Right lobe of liver (tissue), 6 donors: ENCODE measurements at regions not wholly inside any gene's neighbourhood (a gene's known extent, or its start where the extent isn't known, plus 50 kb on each side); places are given as distances from the start of the nearest gene placed in this dataset.
A peak's percentile ranks its signal among the peaks of the same experiment; 100 is the strongest.

Experiments
- ATAC-seq, 4 donors: fragments of 200-7000 bp; cut with Tn5 transposase; one replicate each; pipeline ENCODE4 v1.9.1; 2020; ENCODE audit warnings: mild to moderate bottlenecking in 4 of 4, moderate library complexity in 4 of 4
- DNase-seq, 3 donors: peaks; one replicate each; pipeline ENCODE4 v3.0.0-alpha.2; 2020
- H3K27ac ChIP-seq, 3 donors: fragments of 200-600 bp; one replicate each; pipeline ENCODE4 v1.8.0; 2022
- H3K27me3 ChIP-seq, 2 donors: fragments of 200-600 bp; one replicate each; pipeline ENCODE4 v1.8.0; 2022
- H3K36me3 ChIP-seq, 4 donors: fragments of 200-600 bp; sonication (generic) in 1 of 4; one replicate each; pipeline versions ENCODE4 v1.5.1 to v1.8.0; 2017 to 2022; ENCODE audit warnings: control low read depth in 1 of 4
- H3K4me1 ChIP-seq, 4 donors: fragments of 200-600 bp; sonication (generic) in 1 of 4; one replicate each; pipeline versions ENCODE4 v1.5.1 to v1.8.0; 2017 to 2022; ENCODE audit warnings: control low read depth in 1 of 4
- H3K4me3 ChIP-seq, 3 donors: fragments of 200-600 bp; one replicate each; pipeline ENCODE4 v1.8.0; 2022
- H3K9me3 ChIP-seq, 4 donors: fragments of 200-600 bp; sonication (generic) in 1 of 4; one replicate each; pipeline versions ENCODE4 v1.5.1 to v1.8.0; 2017 to 2022; ENCODE audit warnings: control low read depth in 1 of 4
- POLR2A ChIP-seq: fragments of 450-650 bp; IDR thresholded peaks from one replicate; pipeline ENCODE4 v1.6.1; 2017; ENCODE audit warnings: antibody characterized with exemption, mild to moderate bottlenecking
- WGBS: methylation state at CpG from one replicate; pipeline ENCODE4 v1.1.6; 2018; ENCODE audit warnings: low coverage, low lambda C conversion rate; ENCODE audit not compliant: insufficient coverage; ENCODE audit errors: missing lambda C conversion rate; 5-methylcytosine and 5-hydroxymethylcytosine counted together
- intact Hi-C, 2 donors: fragments of 100-400 bp; cut with DNase I; formaldehyde crosslinking; loops; one replicate each; pipeline versions ENCODE4 v1.11.2 to v1.14.1; 2022
- TF ChIP-seq, protein P1 (sequence below), 4 donors: fragments of 200-600 bp in 3 of 4; fragments of 450-650 bp in 1 of 4; IDR thresholded peaks; one replicate each; pipeline versions ENCODE4 v1.5.1 to v1.8.0; 2016 to 2022; ENCODE audit warnings: antibody characterized with exemption in 4 of 4, mild to moderate bottlenecking in 2 of 4
- donor health status: DM: no; HTN: yes; CAD: no.
- donor health status: DM: no; HTN: no; CAD: no.
- donor health status: DM: no; HTN: no; CAD: no.
- donor health status: DM: no; HTN: yes; CAD: no.
- donor health status: DM: no; HTN: yes; CAD: no.

DNA sequence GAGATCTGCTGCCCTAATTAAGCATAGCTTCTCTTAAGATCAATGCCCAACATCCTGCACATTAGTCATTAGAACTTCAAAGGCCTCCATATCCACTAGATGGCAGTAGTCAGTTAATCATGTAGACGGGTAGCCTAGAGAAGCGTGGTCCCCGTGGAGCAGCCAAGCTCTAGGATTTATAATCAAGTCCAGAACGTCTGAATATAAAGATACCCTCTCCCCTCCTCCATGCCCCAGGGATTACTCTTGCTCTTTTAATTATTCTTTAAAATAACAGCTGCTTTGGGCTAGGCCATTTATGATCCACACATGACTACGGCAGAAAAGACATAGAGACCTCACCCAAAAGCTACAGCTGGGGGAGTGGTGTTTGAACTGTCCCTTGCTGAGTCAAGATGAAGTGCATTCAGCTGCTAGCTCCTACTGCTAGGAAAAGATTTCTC is 327.6 kb upstream of the PLET1 start:
- H3K36me3 ChIP-seq: no peaks in the 10 kb centered on the region
- no peaks in the 10 kb centered on the region for H3K27me3 ChIP-seq
- no peak overlapping the region for H3K4me3 ChIP-seq
- no peak overlapping the region for H3K27ac ChIP-seq
- no peaks in the 10 kb centered on the region for H3K9me3 ChIP-seq
- DNase-seq (peak in 2 of 3 donors; percentile 37 to 51), ATAC-seq (peak; percentile 91 to 98 (median 93))
- H3K4me1 ChIP-seq: no peaks in the 10 kb centered on the region
- intact Hi-C loops: no loop called here
- WGBS: 16% methylated on average over 5 of the region's 5 CpGs
- TF ChIP-seq POLR2A: no peak
- TF ChIP-seq, protein P1, sequence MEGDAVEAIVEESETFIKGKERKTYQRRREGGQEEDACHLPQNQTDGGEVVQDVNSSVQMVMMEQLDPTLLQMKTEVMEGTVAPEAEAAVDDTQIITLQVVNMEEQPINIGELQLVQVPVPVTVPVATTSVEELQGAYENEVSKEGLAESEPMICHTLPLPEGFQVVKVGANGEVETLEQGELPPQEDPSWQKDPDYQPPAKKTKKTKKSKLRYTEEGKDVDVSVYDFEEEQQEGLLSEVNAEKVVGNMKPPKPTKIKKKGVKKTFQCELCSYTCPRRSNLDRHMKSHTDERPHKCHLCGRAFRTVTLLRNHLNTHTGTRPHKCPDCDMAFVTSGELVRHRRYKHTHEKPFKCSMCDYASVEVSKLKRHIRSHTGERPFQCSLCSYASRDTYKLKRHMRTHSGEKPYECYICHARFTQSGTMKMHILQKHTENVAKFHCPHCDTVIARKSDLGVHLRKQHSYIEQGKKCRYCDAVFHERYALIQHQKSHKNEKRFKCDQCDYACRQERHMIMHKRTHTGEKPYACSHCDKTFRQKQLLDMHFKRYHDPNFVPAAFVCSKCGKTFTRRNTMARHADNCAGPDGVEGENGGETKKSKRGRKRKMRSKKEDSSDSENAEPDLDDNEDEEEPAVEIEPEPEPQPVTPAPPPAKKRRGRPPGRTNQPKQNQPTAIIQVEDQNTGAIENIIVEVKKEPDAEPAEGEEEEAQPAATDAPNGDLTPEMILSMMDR (IDR thresholded peaks at IDR 0.05): peak; percentile 71 to 80 (median 74)

DNA sequence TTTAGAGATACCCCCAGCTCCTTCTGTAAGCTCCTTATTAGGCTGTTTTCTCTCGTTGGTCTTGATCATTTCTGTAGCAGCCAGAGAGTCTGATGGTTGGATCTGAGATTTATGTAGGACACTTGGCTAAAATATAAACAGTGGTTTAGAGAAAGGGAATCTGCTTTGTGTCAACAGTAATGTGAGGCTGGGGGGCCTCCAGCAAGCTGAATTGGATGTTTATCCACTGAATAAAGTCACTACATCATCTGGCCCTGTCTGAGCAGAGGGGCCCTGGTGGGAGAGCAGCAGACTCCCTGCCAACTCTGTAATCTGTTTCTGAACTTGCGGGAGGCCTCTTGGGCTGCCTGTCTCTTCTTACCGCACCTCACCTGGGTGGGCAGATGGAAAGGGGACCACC is 328.5 kb upstream of the PLET1 start:
- no peaks in the 10 kb centered on the region for H3K9me3 ChIP-seq
- no peak for DNase-seq
- no peak for ATAC-seq
- intact Hi-C loops: no loop called here
- no peak overlapping the region for H3K27ac ChIP-seq
- H3K36me3 ChIP-seq: no peaks in the 10 kb centered on the region
- H3K4me3 ChIP-seq: no peak overlapping the region
- 64% methylated on average over 3 of the region's 3 CpGs for WGBS
- no peaks in the 10 kb centered on the region for H3K4me1 ChIP-seq
- H3K27me3 ChIP-seq: no peaks in the 10 kb centered on the region
- TF ChIP-seq, protein P1 (IDR thresholded peaks at IDR 0.05): no peak
- no peak for TF ChIP-seq POLR2A

DNA sequence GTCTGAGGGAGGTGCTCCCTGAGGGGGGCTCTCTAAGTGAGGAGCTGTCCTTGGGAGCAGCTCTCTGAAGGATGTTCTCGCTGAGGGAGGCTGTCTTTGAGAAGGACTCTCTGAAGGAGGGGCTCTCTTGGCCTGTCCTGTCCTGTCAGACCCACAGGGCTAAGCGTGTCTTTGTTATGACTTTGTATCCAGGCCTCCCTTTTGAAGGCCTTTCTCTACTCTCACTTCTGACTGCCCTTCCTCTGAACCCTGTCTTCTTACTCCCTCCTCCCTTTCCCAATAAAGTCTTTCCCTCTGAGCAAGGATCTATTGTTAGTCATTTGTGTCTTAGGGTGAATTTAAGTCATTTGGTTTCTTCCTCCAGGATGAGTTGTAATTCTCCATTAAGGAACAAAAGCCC is 330.1 kb upstream of the PLET1 start:
- no peaks in the 10 kb centered on the region for H3K36me3 ChIP-seq
- no peak for ATAC-seq
- no CpG with 5 or more reads among the region's 2 CpGs for WGBS
- intact Hi-C loops: loop anchor here (5.0 kb wide), 1 partner anchor 697 kb away; no protein-coding TSS in a partner anchor
- no peak for DNase-seq
- no peak for TF ChIP-seq POLR2A
- TF ChIP-seq, protein P1 (IDR thresholded peaks at IDR 0.05): no peak
- H3K4me3 ChIP-seq: no peak overlapping the region
- no peak overlapping the region for H3K27ac ChIP-seq
- no peaks in the 10 kb centered on the region for H3K9me3 ChIP-seq
- no peaks in the 10 kb centered on the region for H3K27me3 ChIP-seq
- no peaks in the 10 kb centered on the region for H3K4me1 ChIP-seq

DNA sequence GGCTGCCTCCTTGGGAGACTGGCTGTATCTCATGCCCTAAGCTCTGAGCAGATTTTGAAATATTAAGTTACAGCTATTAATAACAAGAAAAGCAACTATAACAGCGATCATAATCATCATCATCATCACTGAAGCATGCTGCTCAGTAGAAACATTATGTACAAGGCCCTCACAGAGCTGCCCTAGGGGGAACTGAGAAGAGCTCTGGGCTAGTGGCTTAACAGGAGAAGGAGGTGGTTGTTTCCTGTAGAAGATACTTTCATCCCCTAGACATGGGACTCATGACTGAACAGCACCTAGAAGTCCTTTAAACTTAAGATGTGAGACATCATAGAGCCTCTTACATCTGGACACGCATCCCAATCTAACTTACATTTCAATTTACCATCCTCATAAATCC is 332.8 kb upstream of the PLET1 start:
- no peak for DNase-seq
- H3K4me1 ChIP-seq: no peaks in the 10 kb centered on the region
- TF ChIP-seq, protein P1 (IDR thresholded peaks at IDR 0.05): no peak
- no peak for TF ChIP-seq POLR2A
- 66% methylated on average over 2 of the region's 2 CpGs for WGBS
- intact Hi-C loops: loop anchor here (5.0 kb wide), 1 partner anchor 694 kb away; no protein-coding TSS in a partner anchor
- H3K27ac ChIP-seq: no peak overlapping the region
- H3K36me3 ChIP-seq: no peaks in the 10 kb centered on the region
- H3K27me3 ChIP-seq: no peaks in the 10 kb centered on the region
- H3K9me3 ChIP-seq: no peaks in the 10 kb centered on the region
- ATAC-seq: no peak
- no peak overlapping the region for H3K4me3 ChIP-seq

DNA sequence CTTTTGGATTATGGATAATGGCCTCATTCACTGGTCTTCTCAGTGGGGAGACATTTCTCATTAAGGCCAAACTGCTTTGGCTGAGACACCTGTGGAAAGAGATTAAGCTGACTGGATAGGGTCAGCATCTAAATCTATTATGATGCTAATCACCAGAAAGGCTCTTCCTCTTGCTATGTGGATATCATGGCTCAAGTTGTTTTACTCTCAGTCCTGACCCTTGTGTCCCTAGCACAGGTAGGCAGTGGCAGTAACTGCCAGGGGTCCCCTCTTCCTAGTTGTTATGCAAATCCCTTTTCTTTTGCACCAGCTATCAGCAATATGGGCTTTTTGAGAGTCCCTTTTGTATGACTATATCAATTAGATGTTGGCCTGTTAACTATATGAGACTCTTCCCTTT is 335.7 kb upstream of the PLET1 start:
- no peaks in the 10 kb centered on the region for H3K9me3 ChIP-seq
- H3K27me3 ChIP-seq: no peaks in the 10 kb centered on the region
- DNase-seq: no peak
- H3K36me3 ChIP-seq: no peaks in the 10 kb centered on the region
- TF ChIP-seq, protein P1 (IDR thresholded peaks at IDR 0.05): no peak
- TF ChIP-seq POLR2A: no peak
- no peak for ATAC-seq
- H3K27ac ChIP-seq: no peak overlapping the region
- no peaks in the 10 kb centered on the region for H3K4me1 ChIP-seq
- intact Hi-C loops: no loop called here
- H3K4me3 ChIP-seq: no peak overlapping the region
